ENCODE measurements at regions not wholly inside any gene's neighbourhood (a gene's known extent, or its start where the extent isn't known, plus 50 kb on each side); places are given as distances from the start of the nearest gene placed in this dataset.

DNA sequence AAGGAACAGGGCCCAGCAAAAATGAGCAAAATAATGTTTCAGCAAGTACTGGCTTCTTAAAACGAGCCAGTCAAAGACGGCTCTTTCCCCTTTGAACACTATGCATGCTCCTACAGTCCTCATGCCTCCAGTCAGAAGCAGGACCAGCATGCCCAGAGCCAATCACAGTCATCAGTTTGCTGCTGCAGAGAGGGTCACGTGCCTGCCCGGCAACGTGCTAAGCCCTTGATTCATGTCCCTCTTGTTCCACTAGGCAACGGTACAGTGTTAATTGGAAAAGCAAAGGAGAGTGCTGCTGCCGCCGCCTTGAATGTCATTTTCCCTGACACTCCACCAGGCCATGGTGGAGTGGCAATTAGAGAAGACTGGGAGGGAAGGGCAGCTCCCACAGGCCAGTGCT, 500.1 kb downstream of the OCA2 start:
- no peak overlapping the region for H2BK15ac ChIP-seq (ENCODE audit: low read depth, low read length)
- H4K8ac ChIP-seq (replicated peaks; ENCODE audit: insufficient read length, low read depth, low read length), result no peak overlapping the region
- H3K9me3 Mint-ChIP-seq, result peaks cover 0 to 3% of the 10 kb centered on the region in 2 experiments; a peak in 1 of 5 replicates
- no peak overlapping the region for H3K4ac ChIP-seq (ENCODE audit: low read depth, low read length)
- DNase-seq, result no peak
- no peak overlapping the region for H3K14ac ChIP-seq (ENCODE audit: insufficient read depth, low read length)
- H2BK120ac ChIP-seq (ENCODE audit: low read depth, low read length, poor library complexity, severe bottlenecking), result no peak overlapping the region
- TF ChIP-seq, protein P1, sequence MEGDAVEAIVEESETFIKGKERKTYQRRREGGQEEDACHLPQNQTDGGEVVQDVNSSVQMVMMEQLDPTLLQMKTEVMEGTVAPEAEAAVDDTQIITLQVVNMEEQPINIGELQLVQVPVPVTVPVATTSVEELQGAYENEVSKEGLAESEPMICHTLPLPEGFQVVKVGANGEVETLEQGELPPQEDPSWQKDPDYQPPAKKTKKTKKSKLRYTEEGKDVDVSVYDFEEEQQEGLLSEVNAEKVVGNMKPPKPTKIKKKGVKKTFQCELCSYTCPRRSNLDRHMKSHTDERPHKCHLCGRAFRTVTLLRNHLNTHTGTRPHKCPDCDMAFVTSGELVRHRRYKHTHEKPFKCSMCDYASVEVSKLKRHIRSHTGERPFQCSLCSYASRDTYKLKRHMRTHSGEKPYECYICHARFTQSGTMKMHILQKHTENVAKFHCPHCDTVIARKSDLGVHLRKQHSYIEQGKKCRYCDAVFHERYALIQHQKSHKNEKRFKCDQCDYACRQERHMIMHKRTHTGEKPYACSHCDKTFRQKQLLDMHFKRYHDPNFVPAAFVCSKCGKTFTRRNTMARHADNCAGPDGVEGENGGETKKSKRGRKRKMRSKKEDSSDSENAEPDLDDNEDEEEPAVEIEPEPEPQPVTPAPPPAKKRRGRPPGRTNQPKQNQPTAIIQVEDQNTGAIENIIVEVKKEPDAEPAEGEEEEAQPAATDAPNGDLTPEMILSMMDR (conservative IDR thresholded peaks at IDR 0.05), result no peak
- H3K9ac ChIP-seq (ENCODE audit: extremely low read depth, insufficient read length, low read length), result no peak overlapping the region
- peaks cover 0 to 6% (median 2%) of the 10 kb centered on the region in 3 experiments; a peak in 2 of 7 replicates for H3K36me3 Mint-ChIP-seq (ENCODE audit: insufficient read depth in 1 of 3, low read depth in 3 of 3)
- H3K27me3 ChIP-seq (ENCODE audit: insufficient read depth, low read length), result no peaks in the 10 kb centered on the region
- H4K91ac ChIP-seq (ENCODE audit: insufficient read length, low read depth, low read length), result no peak overlapping the region
- H3K9me3 ChIP-seq (ENCODE audit: control insufficient read depth, low read depth, low read length), result no peaks in the 10 kb centered on the region
- no peak overlapping the region for H3K18ac ChIP-seq (ENCODE audit: insufficient read length, low read depth, low read length)
- WGBS (ENCODE audit: extremely low coverage, insufficient read length, low lambda C conversion rate), result no CpG with 5 or more reads among the region's 8 CpGs
- H2AK5ac ChIP-seq (ENCODE audit: insufficient read length, low read length), result no peak overlapping the region
- H3K4me3 Mint-ChIP-seq, result no peak overlapping the region
- no peak overlapping the region for H3K4me2 ChIP-seq (ENCODE audit: insufficient read depth, insufficient read length, low read length)
- H3K4me1 Mint-ChIP-seq, result peaks cover 15 to 19% of the 10 kb centered on the region in 2 experiments
- H3T11ph ChIP-seq (ENCODE audit: low read length), result no peak overlapping the region
- no peak overlapping the region for H2BK20ac ChIP-seq (ENCODE audit: low read depth, low read length, poor library complexity, severe bottlenecking)
- H3K27ac Mint-ChIP-seq, result no peak overlapping the region
- H3K4me1 ChIP-seq (ENCODE audit: insufficient read depth, low read length), result peaks cover 3% of the 10 kb centered on the region; the same call in 1 of the 2 replicates
- H3K23me2 ChIP-seq (ENCODE audit: insufficient read length, low read depth, low read length, poor library complexity, severe bottlenecking), result no peaks in the 10 kb centered on the region
- no peak overlapping the region for H4K5ac ChIP-seq (ENCODE audit: insufficient read length, low read depth, low read length)
- no peak overlapping the region for H3K23ac ChIP-seq (ENCODE audit: insufficient read length, low read depth, low read length)
- no peaks in the 10 kb centered on the region for H3K79me1 ChIP-seq (ENCODE audit: insufficient read depth, low read depth, low read length, poor library complexity, severe bottlenecking)
- H3K27me3 Mint-ChIP-seq (ENCODE audit: low read depth), result peaks cover 2% of the 10 kb centered on the region
- no peak overlapping the region for H3K56ac ChIP-seq (ENCODE audit: insufficient read length, low read depth, low read length)
- H2AFZ ChIP-seq (ENCODE audit: low read length), result no peak overlapping the region
- H4K20me1 ChIP-seq (ENCODE audit: control insufficient read depth, insufficient read depth, insufficient read length), result no peaks in the 10 kb centered on the region
- H3K79me2 ChIP-seq (ENCODE audit: insufficient read depth, low read length), result no peaks in the 10 kb centered on the region
- H3K27ac ChIP-seq (ENCODE audit: insufficient read length, low read depth, low read length), result no peak overlapping the region
- no peak overlapping the region for H2BK12ac ChIP-seq (ENCODE audit: insufficient read length, low read depth, low read length)
- H2BK5ac ChIP-seq (ENCODE audit: insufficient read length, low read length), result no peak overlapping the region
